ENCODE measurements at regions not wholly inside any gene's neighbourhood (a gene's known extent, or its start where the extent isn't known, plus 50 kb on each side); places are given as distances from the start of the nearest gene placed in this dataset.

DNA sequence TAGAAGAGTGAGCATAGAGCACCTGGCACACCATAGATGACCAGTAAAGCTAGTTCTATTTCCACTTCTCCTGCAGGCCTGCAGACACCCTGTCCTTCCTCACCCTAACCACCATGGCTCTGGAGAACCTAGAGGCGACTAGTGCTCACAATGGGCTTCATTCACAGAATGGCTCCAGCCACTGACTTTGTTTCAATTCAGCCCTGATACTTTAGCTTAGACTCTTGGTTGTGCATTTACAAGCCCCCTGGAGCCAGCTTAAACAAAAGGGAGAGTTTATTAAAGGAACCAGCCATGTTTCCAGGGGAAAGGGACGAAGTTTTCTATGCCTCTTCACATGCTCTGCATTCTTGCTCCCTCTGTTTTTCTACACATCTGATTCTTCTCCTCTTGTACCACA is 123.7 kb downstream of the NAV1 start (continued):
- no peak for TF ChIP-seq ZNF565 (CRISPR knock-in tag; conservative IDR thresholded peaks at IDR 0.05; ENCODE audit: low read depth)

GRCh38 chr1:201663491-201664113 is 124.7 kb downstream of the NAV1 start:
- TF ChIP-seq PPARA (CRISPR knock-in tag; IDR thresholded peaks at IDR 0.05; ENCODE audit: borderline replicate concordance) (no peak), ZNF8 (CRISPR knock-in tag; IDR thresholded peaks at IDR 0.05) (no peak)
- no peak for ATAC-seq

DNA sequence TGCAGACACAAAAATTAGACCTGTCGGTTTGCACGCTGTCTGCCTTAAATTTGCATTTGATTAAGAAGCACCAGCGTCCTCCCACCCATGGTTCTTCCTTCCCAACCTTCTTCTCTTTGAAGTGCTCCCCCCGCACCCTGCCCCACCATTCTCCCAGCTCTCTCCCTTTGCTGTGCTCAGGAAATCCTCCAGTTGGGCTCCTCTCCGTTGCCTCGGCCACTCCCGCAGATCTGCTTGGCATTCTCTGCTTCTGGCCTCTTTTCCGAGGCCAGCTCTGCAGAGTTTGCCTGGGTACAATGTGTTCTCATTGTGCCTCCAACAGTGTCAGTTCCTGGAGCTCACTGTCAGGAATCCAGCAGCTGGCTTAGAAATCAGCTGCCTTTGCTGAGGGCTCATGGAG is 126.1 kb downstream of the NAV1 start:
- ATAC-seq: no peak
- TF ChIP-seq TCF4 (CRISPR knock-in tag; IDR thresholded peaks at IDR 0.05; ENCODE audit: borderline replicate concordance) (no peak), ARNTL (CRISPR knock-in tag; IDR thresholded peaks at IDR 0.05; ENCODE audit: borderline replicate concordance, low read depth) (no peak), RARB (CRISPR knock-in tag; IDR thresholded peaks at IDR 0.05) (no peak), ZFP30 (CRISPR knock-in tag; IDR thresholded peaks at IDR 0.05) (no peak), CREB5 (CRISPR knock-in tag; IDR thresholded peaks at IDR 0.05; ENCODE audit: low read depth) (no peak), GLIS3 (CRISPR knock-in tag; IDR thresholded peaks at IDR 0.05) (no peak), ISL1 (CRISPR knock-in tag; IDR thresholded peaks at IDR 0.05) (no peak), BACH2 (CRISPR knock-in tag; IDR thresholded peaks at IDR 0.05; ENCODE audit: borderline replicate concordance) (no peak), SNAI2 (CRISPR knock-in tag; IDR thresholded peaks at IDR 0.05) (no peak), ZNF8 (CRISPR knock-in tag; IDR thresholded peaks at IDR 0.05) (no peak)
- TF ChIP-seq, protein P1, sequence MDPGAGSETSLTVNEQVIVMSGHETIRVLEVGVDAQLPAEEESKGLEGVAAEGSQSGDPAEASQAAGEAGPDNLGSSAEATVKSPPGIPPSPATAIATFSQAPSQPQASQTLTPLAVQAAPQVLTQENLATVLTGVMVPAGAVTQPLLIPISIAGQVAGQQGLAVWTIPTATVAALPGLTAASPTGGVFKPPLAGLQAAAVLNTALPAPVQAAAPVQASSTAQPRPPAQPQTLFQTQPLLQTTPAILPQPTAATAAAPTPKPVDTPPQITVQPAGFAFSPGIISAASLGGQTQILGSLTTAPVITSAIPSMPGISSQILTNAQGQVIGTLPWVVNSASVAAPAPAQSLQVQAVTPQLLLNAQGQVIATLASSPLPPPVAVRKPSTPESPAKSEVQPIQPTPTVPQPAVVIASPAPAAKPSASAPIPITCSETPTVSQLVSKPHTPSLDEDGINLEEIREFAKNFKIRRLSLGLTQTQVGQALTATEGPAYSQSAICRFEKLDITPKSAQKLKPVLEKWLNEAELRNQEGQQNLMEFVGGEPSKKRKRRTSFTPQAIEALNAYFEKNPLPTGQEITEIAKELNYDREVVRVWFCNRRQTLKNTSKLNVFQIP (CRISPR knock-in tag; IDR thresholded peaks at IDR 0.05; ENCODE audit: borderline replicate concordance, low read depth): no peak

- no peak for ATAC-seq
- no peak for TF ChIP-seq ZNF8 (CRISPR knock-in tag; IDR thresholded peaks at IDR 0.05)
- TF ChIP-seq, protein P1 (CRISPR knock-in tag; IDR thresholded peaks at IDR 0.05; ENCODE audit: borderline replicate concordance, low read depth): no peak
- no peak for TF ChIP-seq ZFP30 (CRISPR knock-in tag; IDR thresholded peaks at IDR 0.05)
- TF ChIP-seq, protein P2, sequence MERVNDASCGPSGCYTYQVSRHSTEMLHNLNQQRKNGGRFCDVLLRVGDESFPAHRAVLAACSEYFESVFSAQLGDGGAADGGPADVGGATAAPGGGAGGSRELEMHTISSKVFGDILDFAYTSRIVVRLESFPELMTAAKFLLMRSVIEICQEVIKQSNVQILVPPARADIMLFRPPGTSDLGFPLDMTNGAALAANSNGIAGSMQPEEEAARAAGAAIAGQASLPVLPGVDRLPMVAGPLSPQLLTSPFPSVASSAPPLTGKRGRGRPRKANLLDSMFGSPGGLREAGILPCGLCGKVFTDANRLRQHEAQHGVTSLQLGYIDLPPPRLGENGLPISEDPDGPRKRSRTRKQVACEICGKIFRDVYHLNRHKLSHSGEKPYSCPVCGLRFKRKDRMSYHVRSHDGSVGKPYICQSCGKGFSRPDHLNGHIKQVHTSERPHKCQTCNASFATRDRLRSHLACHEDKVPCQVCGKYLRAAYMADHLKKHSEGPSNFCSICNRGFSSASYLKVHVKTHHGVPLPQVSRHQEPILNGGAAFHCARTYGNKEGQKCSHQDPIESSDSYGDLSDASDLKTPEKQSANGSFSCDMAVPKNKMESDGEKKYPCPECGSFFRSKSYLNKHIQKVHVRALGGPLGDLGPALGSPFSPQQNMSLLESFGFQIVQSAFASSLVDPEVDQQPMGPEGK (CRISPR knock-in tag; IDR thresholded peaks at IDR 0.05; ENCODE audit: borderline replicate concordance): no peak
- no peak for TF ChIP-seq CREB5 (CRISPR knock-in tag; IDR thresholded peaks at IDR 0.05; ENCODE audit: low read depth)
- no peak for TF ChIP-seq TSHZ2 (CRISPR knock-in tag; IDR thresholded peaks at IDR 0.05)
- TF ChIP-seq SNAI2 (CRISPR knock-in tag; IDR thresholded peaks at IDR 0.05): no peak
- TF ChIP-seq CSDC2 (CRISPR knock-in tag; IDR thresholded peaks at IDR 0.05): no peak
Measured at GRCh38 chr1:201666102-201666501, 127.2 kb downstream of the NAV1 start.
